Left lung (tissue), 4 donors: ENCODE measurements at regions not wholly inside any gene's neighbourhood (a gene's known extent, or its start where the extent isn't known, plus 50 kb on each side); places are given as distances from the start of the nearest gene placed in this dataset.
A peak's percentile ranks its signal among the peaks of the same experiment; 100 is the strongest.

Experiments used
- ATAC-seq: fragments of 200-7000 bp; cut with Tn5 transposase; one replicate; pipeline ENCODE4 v1.9.1; 2020; ENCODE audit warnings: moderate library complexity
- DNase-seq, 4 donors: peaks; one replicate each; pipeline ENCODE4 v3.0.0-alpha.2; 2013 to 2020
- H3K27ac ChIP-seq, 2 donors: fragments of 200-600 bp; sonication (generic) in 1 of 2; one replicate each; pipeline versions ENCODE4 v1.5.0 to v1.8.0; 2020 to 2021
- H3K27me3 ChIP-seq, 2 donors: fragments of 200-600 bp; sonication (generic) in 1 of 2; one replicate each; pipeline versions ENCODE4 v1.5.0 to v1.8.0; 2020 to 2021
- H3K36me3 ChIP-seq, 2 donors: fragments of 200-600 bp; sonication (generic) in 1 of 2; one replicate each; pipeline versions ENCODE4 v1.5.0 to v1.8.0; 2020 to 2021
- H3K4me1 ChIP-seq, 2 donors: fragments of 200-600 bp; one replicate each; pipeline ENCODE4 v1.8.0; 2021
- H3K4me3 ChIP-seq, 2 donors: fragments of 200-600 bp; sonication (generic) in 1 of 2; one replicate each; pipeline versions ENCODE4 v1.5.0 to v1.8.0; 2020 to 2021; ENCODE audit warnings: mild to moderate bottlenecking in 1 of 2
- H3K9me3 ChIP-seq, 2 donors: fragments of 200-600 bp; sonication (generic) in 1 of 2; one replicate each; pipeline versions ENCODE4 v1.5.0 to v1.8.0; 2020 to 2021
- CTCF ChIP-seq, 2 donors: fragments of 200-600 bp; sonication (generic) in 1 of 2; IDR thresholded peaks; one replicate each; pipeline versions ENCODE4 v1.5.0 to v1.8.0; 2021; ENCODE audit warnings: antibody characterized with exemption in 2 of 2
- intact Hi-C, 2 donors: fragments of 100-400 bp; cut with DNase I; formaldehyde crosslinking; loops; one replicate each; pipeline versions ENCODE4 v1.11.2 to v1.14.2; 2022
- donor health status: DM: no; HTN: yes; CAD: no.
- donor health status: DM: no; HTN: no; CAD: no.

- Histone ChIP-seq H3K4me3 (no peak overlapping the region), H3K27me3 (no peaks in the 10 kb centered on the region), H3K36me3 (no peaks in the 10 kb centered on the region), H3K4me1 (peaks cover 10% of the 10 kb centered on the region in 2 donors), H3K9me3 (no peaks in the 10 kb centered on the region), H3K27ac (no peak overlapping the region)
- no peak for DNase-seq
- TF ChIP-seq CTCF (IDR thresholded peaks at IDR 0.05) = no peak
- ATAC-seq = no peak
- intact Hi-C loops = no loop called here
These were observed 72.7 kb upstream of the FUT8 start for GRCh38 chr14:65339866-65340265.

GRCh38 chr14:65344011-65344410 lies 68.5 kb upstream of the FUT8 start:
- H3K36me3 ChIP-seq = no peaks in the 10 kb centered on the region
- no peak for TF ChIP-seq CTCF (IDR thresholded peaks at IDR 0.05)
- ATAC-seq (no peak), DNase-seq (no peak)
- H3K27me3 ChIP-seq = no peaks in the 10 kb centered on the region
- intact Hi-C loops = no loop called here
- no peak overlapping the region for H3K4me3 ChIP-seq
- no peaks in the 10 kb centered on the region for H3K9me3 ChIP-seq
- H3K27ac ChIP-seq = no peak overlapping the region
- peaks cover 0 to 5% of the 10 kb centered on the region in 2 donors for H3K4me1 ChIP-seq

- Histone ChIP-seq H3K4me1 (peaks cover 0 to 5% of the 10 kb centered on the region in 2 donors), H3K27me3 (no peaks in the 10 kb centered on the region), H3K36me3 (no peaks in the 10 kb centered on the region), H3K27ac (no peak overlapping the region), H3K4me3 (no peak overlapping the region), H3K9me3 (no peaks in the 10 kb centered on the region)
- no peak for TF ChIP-seq CTCF (IDR thresholded peaks at IDR 0.05)
- intact Hi-C loops = no loop called here
- DNase-seq (no peak), ATAC-seq (no peak)
These were observed 67.3 kb upstream of the FUT8 start for GRCh38 chr14:65345266-65345665.

GRCh38 chr14:65346474-65346873 lies 66.1 kb upstream of the FUT8 start:
- no peak for DNase-seq
- intact Hi-C loops = no loop called here
- TF ChIP-seq CTCF (IDR thresholded peaks at IDR 0.05) = no peak
- Histone ChIP-seq H3K4me1 (peaks cover 0 to 5% of the 10 kb centered on the region in 2 donors), H3K27me3 (no peaks in the 10 kb centered on the region), H3K9me3 (no peaks in the 10 kb centered on the region), H3K4me3 (no peak overlapping the region), H3K36me3 (no peaks in the 10 kb centered on the region), H3K27ac (no peak overlapping the region)
- no peak for ATAC-seq

GRCh38 chr14:65346895-65347294 lies 65.6 kb upstream of the FUT8 start:
- no peak for TF ChIP-seq CTCF (IDR thresholded peaks at IDR 0.05)
- intact Hi-C loops = no loop called here
- no peaks in the 10 kb centered on the region for H3K36me3 ChIP-seq
- no peaks in the 10 kb centered on the region for H3K27me3 ChIP-seq
- H3K27ac ChIP-seq = no peak overlapping the region
- no peaks in the 10 kb centered on the region for H3K9me3 ChIP-seq
- DNase-seq (peak in 2 of 4 donors; percentile 57 to 58), ATAC-seq (peak; percentile 72)
- no peak overlapping the region for H3K4me3 ChIP-seq
- H3K4me1 ChIP-seq = peaks cover 0 to 5% of the 10 kb centered on the region in 2 donors
